PC-9 (cell line): ENCODE measurements at regions not wholly inside any gene's neighbourhood (a gene's known extent, or its start where the extent isn't known, plus 50 kb on each side); places are given as distances from the start of the nearest gene placed in this dataset.

Experiments
- EZH2 ChIP-seq: fragments of 200-600 bp; sonication (generic); IDR thresholded peaks from 2 replicates; pipeline ENCODE4 v1.8.0; 2017; ENCODE audit warnings: antibody characterized with exemption, low read depth
- TF ChIP-seq, protein P1 (sequence below): fragments of 200-600 bp; sonication (generic); conservative IDR thresholded peaks from 2 replicates; pipeline ENCODE4 v1.6.1; 2017; ENCODE audit warnings: mixed run types, antibody characterized with exemption, mild to moderate bottlenecking, moderate library complexity

DNA sequence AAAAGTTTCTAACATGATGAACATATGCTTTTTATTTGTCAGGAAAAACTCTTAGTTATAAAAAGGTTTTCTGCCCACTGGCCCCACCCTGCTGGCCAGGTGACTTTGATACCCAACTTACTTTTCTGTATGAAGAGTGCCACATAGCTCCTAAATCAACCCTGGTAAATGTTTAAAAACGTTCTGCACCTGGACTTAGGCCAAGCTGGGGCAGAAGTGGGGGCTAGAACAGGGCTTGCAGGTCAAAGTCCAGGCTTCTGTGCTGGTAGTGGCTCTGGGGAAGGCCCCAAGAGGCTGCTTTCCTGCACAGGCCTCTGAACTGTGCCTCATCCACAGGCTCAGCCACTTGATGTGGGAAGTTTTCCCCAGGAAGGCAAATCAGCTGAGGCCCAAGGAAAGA lies 171.7 kb downstream of the ANKRD30B start:
- TF ChIP-seq, protein P1, sequence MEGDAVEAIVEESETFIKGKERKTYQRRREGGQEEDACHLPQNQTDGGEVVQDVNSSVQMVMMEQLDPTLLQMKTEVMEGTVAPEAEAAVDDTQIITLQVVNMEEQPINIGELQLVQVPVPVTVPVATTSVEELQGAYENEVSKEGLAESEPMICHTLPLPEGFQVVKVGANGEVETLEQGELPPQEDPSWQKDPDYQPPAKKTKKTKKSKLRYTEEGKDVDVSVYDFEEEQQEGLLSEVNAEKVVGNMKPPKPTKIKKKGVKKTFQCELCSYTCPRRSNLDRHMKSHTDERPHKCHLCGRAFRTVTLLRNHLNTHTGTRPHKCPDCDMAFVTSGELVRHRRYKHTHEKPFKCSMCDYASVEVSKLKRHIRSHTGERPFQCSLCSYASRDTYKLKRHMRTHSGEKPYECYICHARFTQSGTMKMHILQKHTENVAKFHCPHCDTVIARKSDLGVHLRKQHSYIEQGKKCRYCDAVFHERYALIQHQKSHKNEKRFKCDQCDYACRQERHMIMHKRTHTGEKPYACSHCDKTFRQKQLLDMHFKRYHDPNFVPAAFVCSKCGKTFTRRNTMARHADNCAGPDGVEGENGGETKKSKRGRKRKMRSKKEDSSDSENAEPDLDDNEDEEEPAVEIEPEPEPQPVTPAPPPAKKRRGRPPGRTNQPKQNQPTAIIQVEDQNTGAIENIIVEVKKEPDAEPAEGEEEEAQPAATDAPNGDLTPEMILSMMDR = no peak
- TF ChIP-seq EZH2 = no peak
